CD14-positive monocyte (primary cell): ENCODE measurements at regions not wholly inside any gene's neighbourhood (a gene's known extent, or its start where the extent isn't known, plus 50 kb on each side); places are given as distances from the start of the nearest gene placed in this dataset.

Experiments used
- DNase-seq, 3 donors: peaks; one replicate each; pipeline ENCODE4 v3.0.0-alpha.2; 2011 to 2022
- H2AFZ ChIP-seq: 2 replicates; pipeline ENCODE4 v1.6.0; 2012; ENCODE audit warnings: mild to moderate bottlenecking, low read depth, low read length, inconsistent platforms; ENCODE audit not compliant: insufficient read depth, poor library complexity, severe bottlenecking
- H3K27ac ChIP-seq, 2 donors: 1 replicate in 1 of 2; 2 replicates in 1 of 2; pipeline ENCODE4 v1.5.1; 2012 to 2013; ENCODE audit warnings: low read length in 2 of 2, control low read depth in 1 of 2, inconsistent platforms in 1 of 2, low read depth in 1 of 2, mild to moderate bottlenecking in 1 of 2
- H3K27me3 ChIP-seq, 2 donors: one replicate each; pipeline versions ENCODE4 v1.6.0 to v1.6.1; 2011 to 2013; ENCODE audit warnings: low read length in 2 of 2; ENCODE audit not compliant: control insufficient read depth in 2 of 2, insufficient read depth in 2 of 2
- H3K36me3 ChIP-seq, 2 donors: replicated peaks in 1 of 2; 1 replicate in 1 of 2; 2 replicates in 1 of 2; pipeline versions ENCODE4 v1.5.1 to v1.6.1; 2012 to 2013; ENCODE audit warnings: low read length in 2 of 2, control low read depth in 1 of 2, inconsistent platforms in 1 of 2, mild to moderate bottlenecking in 1 of 2; ENCODE audit not compliant: insufficient read depth in 2 of 2, control insufficient read depth in 1 of 2
- H3K4me1 ChIP-seq, 2 donors: 1 replicate in 1 of 2; 2 replicates in 1 of 2; pipeline versions ENCODE4 v1.5.1 to v1.6.1; 2012 to 2013; ENCODE audit warnings: low read length in 2 of 2, control low read depth in 1 of 2, inconsistent platforms in 1 of 2, mild to moderate bottlenecking in 1 of 2, moderate library complexity in 1 of 2; ENCODE audit not compliant: insufficient read depth in 2 of 2, control insufficient read depth in 1 of 2
- H3K4me2 ChIP-seq: replicated peaks from 2 replicates; pipeline ENCODE3; 2012; ENCODE audit warnings: low read length, moderate library complexity, mild to moderate bottlenecking; ENCODE audit not compliant: poor library complexity, severe bottlenecking; ENCODE audit errors: extremely low read depth
- H3K4me3 ChIP-seq, 3 experiments: fragments of 200-600 bp in 1 of 3; sonication (generic) in 1 of 3; replicated peaks in 1 of 3; 1 replicate in 2 of 3; 2 replicates in 1 of 3; pipeline ENCODE4 v1.5.1; 2011 to 2013; ENCODE audit warnings: low read length in 3 of 3, mild to moderate bottlenecking in 3 of 3, control low read depth in 2 of 3, low read depth in 2 of 3, inconsistent platforms in 1 of 3, moderate library complexity in 1 of 3
- H3K79me2 ChIP-seq: 2 replicates; pipeline ENCODE4 v1.6.0; 2012; ENCODE audit warnings: mild to moderate bottlenecking, control low read depth, inconsistent platforms, low read length, moderate library complexity; ENCODE audit not compliant: insufficient read depth
- H3K9ac ChIP-seq: 2 replicates; pipeline ENCODE4 v1.6.0; 2017; ENCODE audit warnings: low read length, mild to moderate bottlenecking; ENCODE audit not compliant: insufficient read depth, poor library complexity, severe bottlenecking
- H3K9me3 ChIP-seq, 2 donors: replicated peaks in 1 of 2; 1 replicate in 1 of 2; 2 replicates in 1 of 2; pipeline versions ENCODE4 v1.5.1 to v1.6.1; 2012 to 2013; ENCODE audit warnings: low read length in 2 of 2, control low read depth in 1 of 2; ENCODE audit not compliant: control insufficient read depth in 1 of 2, insufficient read depth in 1 of 2
- H4K20me1 ChIP-seq: 2 replicates; pipeline ENCODE4 v1.6.0; 2012; ENCODE audit warnings: mild to moderate bottlenecking, low read length, control low read depth, moderate library complexity; ENCODE audit not compliant: insufficient read depth
- H3K27ac Mint-ChIP-seq, 7 donors: one replicate each; pipeline ENCODE4 v1.8.0; 2020; ENCODE audit warnings: mild to moderate bottlenecking in 7 of 7, mixed read lengths in 7 of 7, moderate library complexity in 6 of 7, inconsistent platforms in 2 of 7
- H3K27me3 Mint-ChIP-seq, 3 donors: one replicate each; pipeline ENCODE4 v1.8.0; 2021 to 2022; ENCODE audit warnings: low read depth in 3 of 3, mild to moderate bottlenecking in 3 of 3, mixed read lengths in 3 of 3, moderate library complexity in 3 of 3, inconsistent platforms in 1 of 3
- H3K36me3 Mint-ChIP-seq, 2 donors: one replicate each; pipeline ENCODE4 v1.8.0; 2020; ENCODE audit warnings: mixed read lengths in 2 of 2, inconsistent platforms in 1 of 2, mild to moderate bottlenecking in 1 of 2
- H3K4me1 Mint-ChIP-seq: one replicate; pipeline ENCODE4 v1.8.0; 2020; ENCODE audit warnings: mild to moderate bottlenecking, mixed read lengths
- H3K4me3 Mint-ChIP-seq, 2 donors: one replicate each; pipeline ENCODE4 v1.8.0; 2020; ENCODE audit warnings: mild to moderate bottlenecking in 2 of 2, mixed read lengths in 2 of 2, moderate library complexity in 1 of 2
- H3K9me3 Mint-ChIP-seq, 7 donors: one replicate each; pipeline ENCODE4 v1.8.0; 2020 to 2022; ENCODE audit warnings: mixed read lengths in 7 of 7, mild to moderate bottlenecking in 6 of 7, moderate library complexity in 6 of 7, inconsistent platforms in 2 of 7
- CTCF ChIP-seq: fragments of 200-600 bp; IDR thresholded peaks from one replicate; pipeline ENCODE4 v1.8.0; 2022; ENCODE audit warnings: antibody characterized with exemption, mild to moderate bottlenecking
- WGBS: methylation state at CpG from one replicate; pipeline ENCODE4 v1.1.5; 2013; ENCODE audit warnings: missing lambda C conversion rate; ENCODE audit not compliant: insufficient coverage; 5-methylcytosine and 5-hydroxymethylcytosine counted together
- intact Hi-C, 2 donors: fragments of 100-400 bp; cut with micrococcal nuclease; formaldehyde crosslinking; loops; one replicate each; pipeline versions ENCODE4 v1.15.0 to v1.15.1; 2023

GRCh38 chr15:89002281-89002761, 85.9 kb upstream of the ABHD2 start:
- no peaks in the 10 kb centered on the region for H3K36me3 ChIP-seq
- no peaks in the 10 kb centered on the region for H3K27me3 ChIP-seq
- Mint-ChIP-seq H3K9me3 (peaks cover 0 to 3% (median 0%) of the 10 kb centered on the region in 7 donors), H3K4me1 (peaks cover 5% of the 10 kb centered on the region), H3K27ac (peak overlapping the region in 2 of 7 donors; percentile 21 to 51), H3K27me3 (peaks cover 0 to 6% (median 3%) of the 10 kb centered on the region in 3 donors), H3K36me3 (no peaks in the 10 kb centered on the region), H3K4me3 (no peak overlapping the region)
- peak overlapping the region; percentile 46 for H2AFZ ChIP-seq
- no peaks in the 10 kb centered on the region for H4K20me1 ChIP-seq
- no peak overlapping the region for H3K4me3 ChIP-seq
- no peaks in the 10 kb centered on the region for H3K4me1 ChIP-seq
- intact Hi-C loops: no loop called here
- DNase-seq: no peak
- no peak for TF ChIP-seq CTCF
- no peaks in the 10 kb centered on the region for H3K79me2 ChIP-seq
- H3K9me3 ChIP-seq: no peaks in the 10 kb centered on the region
- 5% methylated on average over 2 of the region's 5 CpGs for WGBS
- H3K9ac ChIP-seq: no peak overlapping the region
- no peak overlapping the region for H3K27ac ChIP-seq
- no peak overlapping the region for H3K4me2 ChIP-seq

- no peaks in the 10 kb centered on the region for H3K36me3 ChIP-seq
- no peak for TF ChIP-seq CTCF
- Mint-ChIP-seq H3K27me3 (peaks cover 0 to 6% (median 0%) of the 10 kb centered on the region in 3 donors), H3K27ac (no peak overlapping the region), H3K9me3 (peaks cover 0 to 3% (median 0%) of the 10 kb centered on the region in 7 donors), H3K36me3 (no peaks in the 10 kb centered on the region), H3K4me1 (peaks cover 5% of the 10 kb centered on the region), H3K4me3 (no peak overlapping the region)
- H3K4me1 ChIP-seq: no peaks in the 10 kb centered on the region
- DNase-seq: no peak
- no peaks in the 10 kb centered on the region for H3K79me2 ChIP-seq
- H3K4me2 ChIP-seq: no peak overlapping the region
- no peaks in the 10 kb centered on the region for H4K20me1 ChIP-seq
- H3K9ac ChIP-seq: no peak overlapping the region
- intact Hi-C loops: no loop called here
- no peak overlapping the region for H3K4me3 ChIP-seq
- H2AFZ ChIP-seq: peak overlapping the region; percentile 46
- no peak overlapping the region for H3K27ac ChIP-seq
- no peaks in the 10 kb centered on the region for H3K9me3 ChIP-seq
- 63% methylated on average over 5 of the region's 5 CpGs for WGBS
- no peaks in the 10 kb centered on the region for H3K27me3 ChIP-seq
Observed at GRCh38 chr15:89002830-89003229, 85.4 kb upstream of the ABHD2 start.
